ENCODE measurements at regions not wholly inside any gene's neighbourhood (a gene's known extent, or its start where the extent isn't known, plus 50 kb on each side); places are given as distances from the start of the nearest gene placed in this dataset.
A peak's percentile ranks its signal among the peaks of the same experiment; 100 is the strongest.

DNA sequence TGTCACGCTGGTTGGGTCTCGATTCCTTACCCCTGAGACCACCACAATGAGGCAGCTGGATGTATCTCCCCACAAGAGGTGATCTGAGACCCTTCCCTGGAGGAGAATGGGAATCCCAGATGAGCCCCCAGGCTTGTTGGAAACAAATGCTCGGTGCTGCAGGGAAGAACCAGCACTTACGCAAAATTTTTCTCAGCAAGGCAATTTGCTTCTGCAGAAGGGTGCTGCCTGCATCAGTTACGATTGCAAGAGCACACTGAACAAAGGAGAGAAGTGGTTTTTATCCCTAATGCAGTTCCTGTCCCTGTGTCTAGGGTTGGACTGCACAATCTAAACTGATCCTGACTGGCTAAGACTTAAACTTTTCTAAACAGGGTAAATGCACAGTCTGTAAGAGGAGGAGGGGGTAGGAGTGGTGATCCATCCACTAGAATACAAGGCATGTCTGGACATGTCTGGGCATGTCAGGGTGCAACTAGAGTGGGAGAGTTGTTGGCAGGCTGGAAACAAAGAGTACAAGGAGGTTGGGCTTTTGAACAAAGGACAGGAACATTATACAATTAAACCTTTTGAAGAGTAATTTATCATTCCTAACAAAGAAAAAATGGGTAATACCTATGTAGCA lies 114.9 kb upstream of the FAM3C start:
- CTCF ChIA-PET: interaction anchor here (1.3 kb wide), 1 partner anchor 14 kb away, joined by 3 read pairs; no protein-coding TSS in a partner anchor

DNA sequence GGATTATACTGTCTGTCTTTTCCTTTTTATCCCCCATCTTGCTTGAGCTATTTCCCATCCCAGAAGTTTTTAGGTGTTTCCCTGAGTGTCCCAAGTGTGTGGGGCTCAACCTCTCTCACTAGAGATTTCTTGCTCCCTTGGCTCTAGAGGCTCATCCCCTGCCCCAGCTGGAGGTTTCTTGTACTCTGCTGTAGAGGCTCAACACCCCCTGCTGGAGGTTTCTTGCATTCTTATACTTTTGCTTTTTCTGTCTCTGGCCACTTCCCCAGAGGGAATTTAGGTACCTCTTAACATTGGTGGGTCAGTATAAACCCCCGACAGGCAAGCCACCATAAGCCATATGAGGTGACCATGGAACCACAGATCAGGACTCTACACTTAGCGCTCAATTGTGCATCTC lies 114.2 kb upstream of the FAM3C start:
- DNase-seq (ENCODE audit: low read depth in 1 of 2, low spot score in 1 of 2) (peak in 1 of 2 experiments; percentile 6), ATAC-seq (no peak), FAIRE-seq (no peak)
- Histone ChIP-seq H3K9me3 (peaks cover 21% of the 10 kb centered on the region), H3K4me1 (no peaks in the 10 kb centered on the region), H3K4me2 (no peak overlapping the region), H3K4me3 (no peak overlapping the region), H3K27ac (no peak overlapping the region)
- WGBS (ENCODE audit: missing lambda C conversion rate): 77% methylated on average over 2 of the region's 2 CpGs
- POLR2A ChIA-PET: no interaction called here
- peak in 1 of 2 experiments; percentile 19; a peak in 1 of 5 replicates for TF ChIP-seq RAD21 (conservative IDR thresholded peaks at IDR 0.05 in 1 of 2, IDR thresholded peaks at IDR 0.05 in 1 of 2)
- no peak for TF ChIP-seq FOSB (CRISPR knock-in tag; IDR thresholded peaks at IDR 0.05)
- no peak for TF ChIP-seq TP53 (CRISPR knock-in tag; IDR thresholded peaks at IDR 0.05)
- CTCF ChIA-PET: interaction anchor here (0.7 to 1.3 kb wide), 2 partner anchors 9 to 14 kb away, joined by 3 read pairs; no protein-coding TSS in a partner anchor

More for the DNA sequence above, 114.9 kb upstream of the FAM3C start:
- POLR2A ChIA-PET: no interaction called here
- FAIRE-seq: no peak
- H3K4me3 ChIP-seq: no peak overlapping the region
- ATAC-seq: no peak
- DNase-seq (ENCODE audit: low read depth in 1 of 2, low spot score in 1 of 2): no peak
- TF ChIP-seq ZC3H11A (IDR thresholded peaks at IDR 0.05): no peak
- no peak for TF ChIP-seq JUN (IDR thresholded peaks at IDR 0.05)
- no peak for TF ChIP-seq BHLHE40 (IDR thresholded peaks at IDR 0.05; ENCODE audit: low read depth, low read length)
- TF ChIP-seq KDM1A (IDR thresholded peaks at IDR 0.05; ENCODE audit: low read depth): no peak
- TF ChIP-seq SMC3 (IDR thresholded peaks at IDR 0.05): no peak
- TF ChIP-seq POLR2A (IDR thresholded peaks at IDR 0.05; ENCODE audit: low read length): no peak
- no peak for TF ChIP-seq BCL3 (IDR thresholded peaks at IDR 0.05)
- TF ChIP-seq CBX2 (IDR thresholded peaks at IDR 0.05; ENCODE audit: borderline replicate concordance, low read depth): no peak
- no peak for TF ChIP-seq RCOR1 (IDR thresholded peaks at IDR 0.05; ENCODE audit: low read depth, low read length)
- no peaks in the 10 kb centered on the region for H3K4me1 ChIP-seq
- no peak overlapping the region for H3K4me2 ChIP-seq
- WGBS (ENCODE audit: missing lambda C conversion rate): 29% methylated on average over 5 of the region's 5 CpGs
- H3K27ac ChIP-seq: no peak overlapping the region
- H3K9me3 ChIP-seq: peaks cover 17% of the 10 kb centered on the region

DNA sequence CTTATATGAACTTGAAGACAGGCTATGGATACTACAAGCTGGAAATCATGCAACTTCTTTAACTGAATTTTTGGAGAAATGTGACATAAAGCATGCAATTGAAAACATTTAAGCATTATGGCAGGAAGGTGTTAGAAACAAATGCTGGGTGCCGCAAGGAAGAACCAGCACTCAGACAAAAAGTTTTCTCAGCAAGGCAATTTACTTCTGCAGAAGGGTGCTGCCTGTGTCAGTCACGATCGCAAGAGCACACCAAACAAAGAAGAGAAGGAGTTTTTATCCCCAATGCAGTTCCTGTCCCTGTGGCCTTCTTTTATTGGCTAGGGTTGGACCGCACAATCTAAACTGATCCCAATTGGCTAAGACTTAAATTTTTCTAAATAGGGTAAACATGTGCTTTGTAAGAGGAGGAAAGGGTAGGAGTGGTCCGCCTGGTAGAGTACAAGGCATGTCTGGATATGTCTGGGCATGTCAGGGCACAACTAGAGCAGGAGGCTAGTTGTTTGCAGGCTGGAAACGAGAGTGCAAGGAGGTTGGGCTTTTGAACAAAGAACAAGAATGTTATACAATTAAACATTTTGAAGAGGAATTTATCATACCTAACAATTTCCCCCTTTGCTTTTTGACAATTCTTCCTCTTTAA lies 109.6 kb upstream of the FAM3C start:
- no peak overlapping the region for H3K27ac ChIP-seq
- no peaks in the 10 kb centered on the region for H3K4me1 ChIP-seq
- no peak for FAIRE-seq
- H3K4me2 ChIP-seq: no peak overlapping the region
- WGBS (ENCODE audit: missing lambda C conversion rate): 66% methylated on average over 6 of the region's 6 CpGs
- ChIA-PET CTCF (no interaction called here), POLR2A (no interaction called here)
- H3K4me3 ChIP-seq: no peak overlapping the region
- no peak for ATAC-seq
- peaks cover 21% of the 10 kb centered on the region for H3K9me3 ChIP-seq
- TF ChIP-seq BHLHE40 (IDR thresholded peaks at IDR 0.05; ENCODE audit: low read depth, low read length) (no peak), ZC3H11A (IDR thresholded peaks at IDR 0.05) (no peak), HDAC2 (IDR thresholded peaks at IDR 0.05) (no peak), NR3C1 (IDR thresholded peaks at IDR 0.05) (no peak), NFE2L2 (conservative IDR thresholded peaks at IDR 0.05; ENCODE audit: low read length) (no peak), EHF (CRISPR knock-in tag; IDR thresholded peaks at IDR 0.05) (no peak), MAFK (IDR thresholded peaks at IDR 0.05; ENCODE audit: partially characterized antibody) (no peak), RAD21 (conservative IDR thresholded peaks at IDR 0.05 in 1 of 2, IDR thresholded peaks at IDR 0.05 in 1 of 2) (no peak), HOXA7 (CRISPR knock-in tag; IDR thresholded peaks at IDR 0.05) (no peak), CHD2 (IDR thresholded peaks at IDR 0.05; ENCODE audit: low read length, partially characterized antibody) (no peak)
- peak in 1 of 2 experiments; percentile 10 for DNase-seq (ENCODE audit: low read depth in 1 of 2, low spot score in 1 of 2)

DNA sequence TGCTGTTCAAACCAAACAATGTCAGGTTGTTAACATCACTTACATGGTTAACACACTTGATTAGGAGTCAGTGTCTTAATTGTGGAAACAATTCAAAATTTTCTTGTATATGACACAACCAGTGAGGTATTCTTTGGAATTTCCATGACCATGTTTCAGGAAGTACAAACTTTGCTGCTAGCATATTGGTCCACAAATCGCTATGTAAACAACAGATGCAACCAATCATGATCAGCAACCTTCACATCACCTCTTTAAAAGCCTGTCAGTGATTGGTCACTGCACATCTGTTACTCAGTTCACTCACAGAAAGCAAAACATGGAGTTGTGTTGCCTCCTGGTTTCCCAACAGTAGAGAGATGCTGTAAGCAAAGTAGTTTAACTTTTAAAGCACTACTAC lies 108.9 kb upstream of the FAM3C start:
- H3K9me3 ChIP-seq: peaks cover 17% of the 10 kb centered on the region; the same call in 2 of the 3 replicates
- FAIRE-seq: no peak
- WGBS (ENCODE audit: missing lambda C conversion rate): 48% methylated on average over 1 of the region's 1 CpG
- peak overlapping the region; percentile 28; the same call in 1 of the 3 replicates for H3K4me2 ChIP-seq
- CTCF ChIA-PET: no interaction called here
- peak overlapping the region in 1 of 2 experiments; percentile 56; a peak in 1 of 6 replicates for H3K27ac ChIP-seq
- no peak overlapping the region for H3K4me3 ChIP-seq
- POLR2A ChIA-PET: no interaction called here
- no peak for ATAC-seq
- no peaks in the 10 kb centered on the region for H3K4me1 ChIP-seq
- DNase-seq (ENCODE audit: low read depth in 1 of 2, low spot score in 1 of 2): peak in 1 of 2 experiments; percentile 10
- TF ChIP-seq ZSCAN20 (CRISPR knock-in tag; IDR thresholded peaks at IDR 0.05) (no peak), NR3C1 (IDR thresholded peaks at IDR 0.05) (no peak), BHLHE40 (IDR thresholded peaks at IDR 0.05; ENCODE audit: low read depth, low read length) (no peak), FOSL2 (IDR thresholded peaks at IDR 0.05) (no peak), FOSL2 (CRISPR knock-in tag; IDR thresholded peaks at IDR 0.05) (no peak), ELK1 (IDR thresholded peaks at IDR 0.05; ENCODE audit: low read depth, low read length) (no peak)
- TF ChIP-seq, protein P1, sequence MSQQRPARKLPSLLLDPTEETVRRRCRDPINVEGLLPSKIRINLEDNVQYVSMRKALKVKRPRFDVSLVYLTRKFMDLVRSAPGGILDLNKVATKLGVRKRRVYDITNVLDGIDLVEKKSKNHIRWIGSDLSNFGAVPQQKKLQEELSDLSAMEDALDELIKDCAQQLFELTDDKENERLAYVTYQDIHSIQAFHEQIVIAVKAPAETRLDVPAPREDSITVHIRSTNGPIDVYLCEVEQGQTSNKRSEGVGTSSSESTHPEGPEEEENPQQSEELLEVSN (IDR thresholded peaks at IDR 0.05; ENCODE audit: borderline replicate concordance, low read depth): no peak
- TF ChIP-seq, protein P2, sequence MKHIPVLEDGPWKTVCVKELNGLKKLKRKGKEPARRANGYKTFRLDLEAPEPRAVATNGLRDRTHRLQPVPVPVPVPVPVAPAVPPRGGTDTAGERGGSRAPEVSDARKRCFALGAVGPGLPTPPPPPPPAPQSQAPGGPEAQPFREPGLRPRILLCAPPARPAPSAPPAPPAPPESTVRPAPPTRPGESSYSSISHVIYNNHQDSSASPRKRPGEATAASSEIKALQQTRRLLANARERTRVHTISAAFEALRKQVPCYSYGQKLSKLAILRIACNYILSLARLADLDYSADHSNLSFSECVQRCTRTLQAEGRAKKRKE (CRISPR knock-in tag; IDR thresholded peaks at IDR 0.05; ENCODE audit: low read depth): no peak
- TF ChIP-seq, protein P3, sequence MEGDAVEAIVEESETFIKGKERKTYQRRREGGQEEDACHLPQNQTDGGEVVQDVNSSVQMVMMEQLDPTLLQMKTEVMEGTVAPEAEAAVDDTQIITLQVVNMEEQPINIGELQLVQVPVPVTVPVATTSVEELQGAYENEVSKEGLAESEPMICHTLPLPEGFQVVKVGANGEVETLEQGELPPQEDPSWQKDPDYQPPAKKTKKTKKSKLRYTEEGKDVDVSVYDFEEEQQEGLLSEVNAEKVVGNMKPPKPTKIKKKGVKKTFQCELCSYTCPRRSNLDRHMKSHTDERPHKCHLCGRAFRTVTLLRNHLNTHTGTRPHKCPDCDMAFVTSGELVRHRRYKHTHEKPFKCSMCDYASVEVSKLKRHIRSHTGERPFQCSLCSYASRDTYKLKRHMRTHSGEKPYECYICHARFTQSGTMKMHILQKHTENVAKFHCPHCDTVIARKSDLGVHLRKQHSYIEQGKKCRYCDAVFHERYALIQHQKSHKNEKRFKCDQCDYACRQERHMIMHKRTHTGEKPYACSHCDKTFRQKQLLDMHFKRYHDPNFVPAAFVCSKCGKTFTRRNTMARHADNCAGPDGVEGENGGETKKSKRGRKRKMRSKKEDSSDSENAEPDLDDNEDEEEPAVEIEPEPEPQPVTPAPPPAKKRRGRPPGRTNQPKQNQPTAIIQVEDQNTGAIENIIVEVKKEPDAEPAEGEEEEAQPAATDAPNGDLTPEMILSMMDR (IDR thresholded peaks at IDR 0.05): no peak
